ENCODE measurements at regions not wholly inside any gene's neighbourhood (a gene's known extent, or its start where the extent isn't known, plus 50 kb on each side); places are given as distances from the start of the nearest gene placed in this dataset.

- H3K27ac ChIP-seq (ENCODE audit: low read depth, low read length, poor library complexity, severe bottlenecking) = no peak overlapping the region
- no peaks in the 10 kb centered on the region for H3K36me3 ChIP-seq (ENCODE audit: insufficient read depth, low read length, poor library complexity, severe bottlenecking)
- POLR2A ChIA-PET (ENCODE audit: low non-redundant PET) = no interaction called here
- H3K27me3 ChIP-seq (replicated peaks; ENCODE audit: insufficient read depth, low read depth, low read length, poor library complexity) = no peaks in the 10 kb centered on the region
- no peak for TF ChIP-seq EZH2 (IDR thresholded peaks at IDR 0.05; ENCODE audit: borderline replicate concordance, low read depth, low read length, poor library complexity, severe bottlenecking)
- TF ChIP-seq CTCF (conservative IDR thresholded peaks at IDR 0.05; ENCODE audit: low read depth, low read length) = no peak
- intact Hi-C loops (cut with micrococcal nuclease; ENCODE audit: unreplicated experiment) = no loop called here
- H3K4me1 ChIP-seq (ENCODE audit: insufficient read depth, low read length, poor library complexity, severe bottlenecking) = no peaks in the 10 kb centered on the region
- BruUV-seq (replicated peaks) = no TSS peak
- H3K4me3 ChIP-seq (ENCODE audit: low read depth, low read length, poor library complexity, severe bottlenecking) = no peak overlapping the region
- H3K9me3 ChIP-seq (ENCODE audit: low read depth, low read length, poor library complexity, severe bottlenecking) = peaks cover 23% of the 10 kb centered on the region
- DNase-seq (ENCODE audit: low spot score) = no peak
- CTCF ChIA-PET = no interaction called here
Observed at GRCh38 chr10:57224811-57225210, 863.8 kb upstream of the ZWINT start.

GRCh38 chr10:57222603-57223002, 861.5 kb upstream of the ZWINT start:
- ChIA-PET CTCF (no interaction called here), POLR2A (ENCODE audit: low non-redundant PET) (no interaction called here)
- H3K27ac ChIP-seq (ENCODE audit: low read depth, low read length, poor library complexity, severe bottlenecking) = no peak overlapping the region
- H3K4me1 ChIP-seq (ENCODE audit: insufficient read depth, low read length, poor library complexity, severe bottlenecking) = no peaks in the 10 kb centered on the region
- TF ChIP-seq CTCF (conservative IDR thresholded peaks at IDR 0.05; ENCODE audit: low read depth, low read length) (no peak), EZH2 (IDR thresholded peaks at IDR 0.05; ENCODE audit: borderline replicate concordance, low read depth, low read length, poor library complexity, severe bottlenecking) (no peak)
- intact Hi-C loops (cut with micrococcal nuclease; ENCODE audit: unreplicated experiment) = no loop called here
- H3K4me3 ChIP-seq (ENCODE audit: low read depth, low read length, poor library complexity, severe bottlenecking) = no peak overlapping the region
- H3K27me3 ChIP-seq (replicated peaks; ENCODE audit: insufficient read depth, low read depth, low read length, poor library complexity) = no peaks in the 10 kb centered on the region
- H3K36me3 ChIP-seq (ENCODE audit: insufficient read depth, low read length, poor library complexity, severe bottlenecking) = no peaks in the 10 kb centered on the region
- peaks cover 22% of the 10 kb centered on the region for H3K9me3 ChIP-seq (ENCODE audit: low read depth, low read length, poor library complexity, severe bottlenecking)
- no peak for DNase-seq (ENCODE audit: low spot score)
- BruUV-seq (replicated peaks) = no TSS peak

GRCh38 chr10:57222129-57222528, 861.1 kb upstream of the ZWINT start:
- Histone ChIP-seq H3K36me3 (ENCODE audit: insufficient read depth, low read length, poor library complexity, severe bottlenecking) (no peaks in the 10 kb centered on the region), H3K4me1 (ENCODE audit: insufficient read depth, low read length, poor library complexity, severe bottlenecking) (no peaks in the 10 kb centered on the region), H3K27me3 (replicated peaks; ENCODE audit: insufficient read depth, low read depth, low read length, poor library complexity) (no peaks in the 10 kb centered on the region), H3K27ac (ENCODE audit: low read depth, low read length, poor library complexity, severe bottlenecking) (no peak overlapping the region), H3K4me3 (ENCODE audit: low read depth, low read length, poor library complexity, severe bottlenecking) (no peak overlapping the region), H3K9me3 (ENCODE audit: low read depth, low read length, poor library complexity, severe bottlenecking) (peaks cover 26% of the 10 kb centered on the region)
- POLR2A ChIA-PET (ENCODE audit: low non-redundant PET) = no interaction called here
- no peak for TF ChIP-seq CTCF (conservative IDR thresholded peaks at IDR 0.05; ENCODE audit: low read depth, low read length)
- no peak for TF ChIP-seq EZH2 (IDR thresholded peaks at IDR 0.05; ENCODE audit: borderline replicate concordance, low read depth, low read length, poor library complexity, severe bottlenecking)
- CTCF ChIA-PET = no interaction called here
- intact Hi-C loops (cut with micrococcal nuclease; ENCODE audit: unreplicated experiment) = no loop called here
- DNase-seq (ENCODE audit: low spot score) = no peak
- no TSS peak for BruUV-seq (replicated peaks)
